Thoracic aorta (tissue), 2 donors: ENCODE measurements at regions not wholly inside any gene's neighbourhood (a gene's known extent, or its start where the extent isn't known, plus 50 kb on each side); places are given as distances from the start of the nearest gene placed in this dataset.
"Not testable (repeated sequence)": the region's sequence is repeated elsewhere in the genome, so short reads cannot be mapped to it uniquely, and the experiment has no call there.

Experiments
- ATAC-seq: fragments of 150-250 bp; one replicate; pipeline ENCODE4 v1.8.0; 2017; ENCODE audit warnings: low read depth; ENCODE audit not compliant: insufficient number of reproducible peaks, low FRiP score
- DNase-seq: peaks from one replicate; pipeline ENCODE4 v3.0.0-alpha.2; 2020; ENCODE audit warnings: low spot score
- H3K27ac ChIP-seq, 2 donors: fragments of 200-600 bp; sonication (generic); 1 replicate in 1 of 2; 2 replicates in 1 of 2; pipeline ENCODE4 v1.5.1; 2016; ENCODE audit warnings: mild to moderate bottlenecking in 2 of 2, moderate library complexity in 2 of 2
- H3K27me3 ChIP-seq: fragments of 200-600 bp; sonication (generic); replicated peaks from 2 replicates; pipeline ENCODE4 v1.6.0; 2016; ENCODE audit warnings: mild to moderate bottlenecking; ENCODE audit not compliant: insufficient read depth
- H3K36me3 ChIP-seq: fragments of 200-600 bp; sonication (generic); one replicate; pipeline ENCODE4 v1.5.1; 2016
- H3K4me1 ChIP-seq, 2 donors: fragments of 200-600 bp; sonication (generic); 1 replicate in 1 of 2; 2 replicates in 1 of 2; pipeline versions ENCODE4 v1.5.1 to v1.6.0; 2016; ENCODE audit warnings: low read depth in 2 of 2, mild to moderate bottlenecking in 1 of 2; ENCODE audit not compliant: control insufficient read depth in 1 of 2
- H3K4me3 ChIP-seq: fragments of 200-600 bp; sonication (generic); 2 replicates; pipeline ENCODE4 v1.5.1; 2016; ENCODE audit warnings: mild to moderate bottlenecking
- H3K9me3 ChIP-seq: fragments of 200-600 bp; sonication (generic); 2 replicates; pipeline ENCODE4 v1.5.1; 2016
- TF ChIP-seq, protein P1 (sequence below): fragments of 200-600 bp; sonication (generic); IDR thresholded peaks from one replicate; pipeline ENCODE4 v1.5.1; 2019; ENCODE audit warnings: antibody characterized with exemption

DNA sequence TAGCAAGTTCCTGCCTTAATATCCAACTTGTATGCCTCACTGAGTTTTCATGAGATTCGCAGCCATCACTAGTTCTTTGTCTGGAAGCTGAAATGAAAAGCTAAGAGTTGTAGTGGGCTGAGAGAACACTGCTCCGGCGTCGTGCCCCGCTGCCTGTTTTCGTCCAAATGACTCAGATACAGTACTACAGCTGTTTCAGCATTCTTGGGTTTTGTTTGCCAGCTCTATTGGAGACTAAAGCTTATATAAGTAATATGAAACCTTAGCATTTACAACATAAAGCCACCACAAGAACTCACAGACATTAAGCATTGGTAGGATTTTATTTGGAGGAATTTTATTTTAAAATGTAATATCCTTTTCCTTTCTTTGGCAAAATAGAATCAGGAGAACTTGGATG lies 299.7 kb downstream of the DLEU7 start:
- H3K36me3 ChIP-seq = no peaks in the 10 kb centered on the region
- no peak overlapping the region for H3K27ac ChIP-seq
- TF ChIP-seq, protein P1, sequence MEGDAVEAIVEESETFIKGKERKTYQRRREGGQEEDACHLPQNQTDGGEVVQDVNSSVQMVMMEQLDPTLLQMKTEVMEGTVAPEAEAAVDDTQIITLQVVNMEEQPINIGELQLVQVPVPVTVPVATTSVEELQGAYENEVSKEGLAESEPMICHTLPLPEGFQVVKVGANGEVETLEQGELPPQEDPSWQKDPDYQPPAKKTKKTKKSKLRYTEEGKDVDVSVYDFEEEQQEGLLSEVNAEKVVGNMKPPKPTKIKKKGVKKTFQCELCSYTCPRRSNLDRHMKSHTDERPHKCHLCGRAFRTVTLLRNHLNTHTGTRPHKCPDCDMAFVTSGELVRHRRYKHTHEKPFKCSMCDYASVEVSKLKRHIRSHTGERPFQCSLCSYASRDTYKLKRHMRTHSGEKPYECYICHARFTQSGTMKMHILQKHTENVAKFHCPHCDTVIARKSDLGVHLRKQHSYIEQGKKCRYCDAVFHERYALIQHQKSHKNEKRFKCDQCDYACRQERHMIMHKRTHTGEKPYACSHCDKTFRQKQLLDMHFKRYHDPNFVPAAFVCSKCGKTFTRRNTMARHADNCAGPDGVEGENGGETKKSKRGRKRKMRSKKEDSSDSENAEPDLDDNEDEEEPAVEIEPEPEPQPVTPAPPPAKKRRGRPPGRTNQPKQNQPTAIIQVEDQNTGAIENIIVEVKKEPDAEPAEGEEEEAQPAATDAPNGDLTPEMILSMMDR = no peak
- H3K9me3 ChIP-seq = no peaks in the 10 kb centered on the region
- H3K4me1 ChIP-seq = peaks cover 6 to 22% of the 10 kb centered on the region in 2 donors
- DNase-seq = no peak
- no peak for ATAC-seq
- no peak overlapping the region for H3K4me3 ChIP-seq
- H3K27me3 ChIP-seq = no peaks in the 10 kb centered on the region

DNA sequence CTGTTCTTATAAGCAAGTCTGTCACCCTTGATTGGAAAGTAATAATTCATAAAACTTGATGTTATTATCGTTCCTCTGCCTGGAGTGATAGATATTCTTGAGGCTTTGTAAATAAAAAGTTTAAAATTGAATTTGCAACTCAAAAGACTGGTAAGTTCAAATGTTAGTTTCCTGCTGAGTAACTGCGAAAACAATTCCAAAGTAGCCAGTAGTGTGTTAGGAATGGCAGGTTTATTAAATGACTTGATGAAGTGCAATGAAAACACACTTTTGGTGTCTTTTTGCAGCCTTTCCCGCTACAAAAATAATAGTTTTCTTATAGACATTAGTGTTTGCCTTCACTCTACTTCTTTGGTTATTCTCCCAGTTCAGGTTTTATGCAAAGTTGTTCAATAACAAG lies 299.3 kb downstream of the DLEU7 start:
- Histone ChIP-seq H3K9me3 (no peaks in the 10 kb centered on the region), H3K27me3 (no peaks in the 10 kb centered on the region), H3K36me3 (no peaks in the 10 kb centered on the region), H3K27ac (no peak overlapping the region), H3K4me1 (peaks cover 6 to 26% of the 10 kb centered on the region in 2 donors), H3K4me3 (no peak overlapping the region)
- TF ChIP-seq, protein P1 = no peak
- DNase-seq = no peak
- ATAC-seq = no peak

DNA sequence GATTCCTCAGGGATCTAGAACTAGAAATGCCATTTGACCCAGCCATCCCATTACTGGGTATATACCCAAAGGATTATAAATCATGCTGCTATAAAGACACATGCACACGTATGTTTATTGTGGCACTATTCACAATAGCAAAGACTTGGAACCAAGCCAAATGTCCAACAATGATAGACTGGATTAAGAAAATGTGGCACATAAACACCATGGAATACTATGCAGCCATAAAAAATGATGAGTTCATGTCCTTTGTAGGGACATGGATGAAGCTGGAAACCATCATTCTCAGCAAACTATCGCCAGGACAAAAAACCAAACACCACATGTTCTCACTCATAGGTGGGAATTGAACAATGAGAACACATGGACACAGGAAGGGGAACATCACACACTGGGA lies 296.3 kb downstream of the DLEU7 start:
- not testable (repeated sequence) for H3K27me3 ChIP-seq, H3K27ac ChIP-seq, H3K4me3 ChIP-seq, H3K9me3 ChIP-seq, ATAC-seq, DNase-seq, H3K36me3 ChIP-seq
- peaks cover 6 to 31% of the 10 kb centered on the region in 2 donors for H3K4me1 ChIP-seq

DNA sequence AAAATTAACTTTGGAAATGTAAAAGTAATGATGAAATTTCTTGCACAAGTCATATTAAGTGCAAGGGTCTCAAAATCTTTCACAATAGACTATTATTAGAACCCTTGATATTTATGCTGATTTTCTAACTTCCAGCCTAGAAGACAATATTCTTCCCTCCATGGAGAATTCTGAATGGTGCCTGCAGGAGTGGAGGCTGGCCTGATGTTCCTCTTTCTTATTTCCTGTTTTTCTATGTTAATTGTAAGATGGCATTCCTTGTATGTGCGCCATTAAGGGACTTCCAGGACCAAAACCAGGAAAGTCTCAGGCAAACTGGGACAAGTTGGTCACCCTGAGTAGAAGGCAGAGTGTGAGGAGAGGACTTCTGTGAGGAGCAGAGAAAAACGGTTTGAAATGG lies 294.9 kb downstream of the DLEU7 start:
- Histone ChIP-seq H3K36me3 (no peaks in the 10 kb centered on the region), H3K27me3 (no peaks in the 10 kb centered on the region), H3K4me3 (no peak overlapping the region), H3K27ac (no peak overlapping the region), H3K9me3 (no peaks in the 10 kb centered on the region), H3K4me1 (peaks cover 6 to 31% of the 10 kb centered on the region in 2 donors)
- ATAC-seq (no peak), DNase-seq (no peak)
- TF ChIP-seq, protein P1 = no peak

DNA sequence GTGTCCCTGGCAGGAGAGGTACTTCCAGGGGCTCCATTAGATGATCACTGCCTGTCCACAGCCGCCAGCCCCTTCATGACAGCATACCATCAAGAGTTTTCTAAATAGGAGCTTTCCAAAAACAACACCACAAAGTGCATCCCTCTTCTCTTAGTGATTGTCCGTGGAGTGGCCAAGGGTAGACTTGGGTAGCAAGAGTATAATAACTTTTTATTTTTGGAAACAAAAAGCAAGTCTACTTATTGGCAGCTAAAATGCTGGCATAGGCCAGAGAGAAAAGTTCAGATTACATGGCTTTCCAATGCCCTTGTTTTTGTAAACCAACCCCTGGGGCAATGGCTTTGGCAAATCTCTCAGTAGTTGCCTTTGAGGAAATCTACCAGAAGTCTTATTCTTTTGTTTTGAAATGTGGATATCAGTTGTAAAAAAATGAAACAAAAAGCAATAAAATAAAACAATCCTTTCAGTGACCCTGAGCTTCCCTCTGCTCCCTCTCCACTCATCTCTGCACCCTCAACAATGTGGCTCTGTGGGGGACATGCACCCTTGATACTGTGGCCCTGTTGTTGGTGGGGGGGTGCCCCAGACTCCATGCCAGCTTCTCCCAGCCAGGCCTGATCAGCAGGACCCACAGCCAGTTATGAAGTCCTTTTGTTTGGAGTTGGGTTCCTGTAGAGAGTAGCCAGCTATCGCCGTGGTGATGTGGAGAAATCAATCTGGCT lies 294.1 kb downstream of the DLEU7 start:
- H3K4me1 ChIP-seq = peaks cover 3 to 24% of the 10 kb centered on the region in 2 donors
- TF ChIP-seq, protein P1 = no peak
- no peak for DNase-seq
- H3K27me3 ChIP-seq = no peaks in the 10 kb centered on the region
- ATAC-seq = no peak
- no peaks in the 10 kb centered on the region for H3K9me3 ChIP-seq
- no peak overlapping the region for H3K27ac ChIP-seq
- no peak overlapping the region for H3K4me3 ChIP-seq
- no peaks in the 10 kb centered on the region for H3K36me3 ChIP-seq

DNA sequence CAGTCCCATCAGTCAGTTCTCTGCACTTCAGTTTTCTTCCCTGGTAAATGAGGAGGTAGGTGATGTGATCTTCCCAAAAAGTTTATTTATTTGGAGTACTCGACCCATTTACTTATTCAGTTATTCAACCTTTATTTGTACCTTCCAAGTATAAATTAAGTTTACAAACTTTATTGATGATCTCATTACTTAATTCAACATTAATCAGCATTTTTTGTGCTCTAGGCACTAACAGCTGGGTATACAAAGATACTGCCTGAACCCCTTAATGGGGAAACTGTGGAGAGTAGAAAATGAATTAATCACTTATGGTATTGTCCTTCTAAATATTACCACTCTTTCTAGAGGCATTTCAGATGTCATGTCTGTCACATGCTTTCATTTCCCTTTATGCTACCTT lies 293.3 kb downstream of the DLEU7 start:
- Histone ChIP-seq H3K4me3 (no peak overlapping the region), H3K9me3 (no peaks in the 10 kb centered on the region), H3K4me1 (peaks cover 0 to 17% of the 10 kb centered on the region in 2 donors), H3K27ac (no peak overlapping the region), H3K27me3 (no peaks in the 10 kb centered on the region), H3K36me3 (no peaks in the 10 kb centered on the region)
- no peak for DNase-seq
- ATAC-seq = no peak
- TF ChIP-seq, protein P1 = no peak
